ENCODE measurements at regions not wholly inside any gene's neighbourhood (a gene's known extent, or its start where the extent isn't known, plus 50 kb on each side); places are given as distances from the start of the nearest gene placed in this dataset.
A peak's percentile ranks its signal among the peaks of the same experiment; 100 is the strongest.

GRCh38 chr5:12757035-12757434, 852.8 kb upstream of the CTNND2 start:
- in situ Hi-C loops (cut with MboI; ENCODE audit: low pct_unique_long_range_greater_than_20kb in 2 of 9, low sequenced_read_pairs in 9 of 9, unreplicated experiment in 9 of 9) = no loop called here
- Histone ChIP-seq H3K27ac (no peak overlapping the region), H3K4me3 (no peak overlapping the region), H3K4me1 (replicated peaks in 1 of 2) (peaks cover 0 to 10% of the 10 kb centered on the region in 2 donors)
- no peak for ATAC-seq (replicated peaks in 6 of 8)

GRCh38 chr5:12745537-12745936, 841.3 kb upstream of the CTNND2 start:
- 0 to 100% (median 80%) methylated on average over 1 of the region's 1 CpG; no CpG with 5 or more reads in 1 of the 10 experiments for WGBS, 10 experiments
- H3K4me1 ChIP-seq (replicated peaks in 1 of 2) = no peaks in the 10 kb centered on the region
- in situ Hi-C loops (cut with MboI; ENCODE audit: low pct_unique_long_range_greater_than_20kb in 2 of 9, low sequenced_read_pairs in 9 of 9, unreplicated experiment in 9 of 9) = no loop called here
- H3K4me3 ChIP-seq = no peak overlapping the region
- H3K27ac ChIP-seq = no peak overlapping the region
- ATAC-seq (replicated peaks in 6 of 8) = no peak

- ATAC-seq (replicated peaks in 6 of 8) = no peak
- in situ Hi-C loops (cut with MboI; ENCODE audit: low pct_unique_long_range_greater_than_20kb in 2 of 9, low sequenced_read_pairs in 9 of 9, unreplicated experiment in 9 of 9) = no loop called here
- H3K4me1 ChIP-seq (replicated peaks in 1 of 2) = no peaks in the 10 kb centered on the region
- H3K4me3 ChIP-seq = no peak overlapping the region
- 5 to 97% (median 74%) methylated on average over 3 to 9 of the region's 9 CpGs; no CpG with 5 or more reads in 2 of the 10 experiments for WGBS, 10 experiments
- H3K27ac ChIP-seq = no peak overlapping the region
Measured at GRCh38 chr5:12743582-12743981, 839.3 kb upstream of the CTNND2 start.

- H3K4me1 ChIP-seq (replicated peaks in 1 of 2) = no peaks in the 10 kb centered on the region
- in situ Hi-C loops (cut with MboI; ENCODE audit: low pct_unique_long_range_greater_than_20kb in 2 of 9, low sequenced_read_pairs in 9 of 9, unreplicated experiment in 9 of 9) = no loop called here
- no peak overlapping the region for H3K4me3 ChIP-seq
- no peak overlapping the region for H3K27ac ChIP-seq
- WGBS, 10 experiments = 14 to 100% (median 71%) methylated on average over 1 of the region's 1 CpG; no CpG with 5 or more reads in 6 of the 10 experiments
- ATAC-seq (replicated peaks in 6 of 8) = no peak
Measured at GRCh38 chr5:12730354-12730753, 826.1 kb upstream of the CTNND2 start.

GRCh38 chr5:12716664-12717063, 812.4 kb upstream of the CTNND2 start:
- no peaks in the 10 kb centered on the region for H3K4me1 ChIP-seq (replicated peaks in 1 of 2)
- H3K4me3 ChIP-seq = no peak overlapping the region
- in situ Hi-C loops (cut with MboI; ENCODE audit: low pct_unique_long_range_greater_than_20kb in 2 of 9, low sequenced_read_pairs in 9 of 9, unreplicated experiment in 9 of 9) = no loop called here
- H3K27ac ChIP-seq = no peak overlapping the region
- WGBS, 10 experiments = 87% methylated on average over 3 to 4 of the region's 5 CpGs; no CpG with 5 or more reads in 8 of the 10 experiments
- ATAC-seq (replicated peaks in 6 of 8) = peak in 1 of 8 experiments; percentile 82

- no peak for ATAC-seq (replicated peaks in 6 of 8)
- Histone ChIP-seq H3K27ac (no peak overlapping the region), H3K4me1 (replicated peaks in 1 of 2) (no peaks in the 10 kb centered on the region), H3K4me3 (no peak overlapping the region)
- in situ Hi-C loops (cut with MboI; ENCODE audit: low pct_unique_long_range_greater_than_20kb in 2 of 9, low sequenced_read_pairs in 9 of 9, unreplicated experiment in 9 of 9) = no loop called here
Measured at GRCh38 chr5:12707560-12707959, 803.3 kb upstream of the CTNND2 start.

GRCh38 chr5:12704955-12705354, 800.7 kb upstream of the CTNND2 start:
- Histone ChIP-seq H3K4me3 (no peak overlapping the region), H3K4me1 (replicated peaks in 1 of 2) (no peaks in the 10 kb centered on the region), H3K27ac (no peak overlapping the region)
- in situ Hi-C loops (cut with MboI; ENCODE audit: low pct_unique_long_range_greater_than_20kb in 2 of 9, low sequenced_read_pairs in 9 of 9, unreplicated experiment in 9 of 9) = no loop called here
- WGBS, 10 experiments = 24 to 100% (median 82%) methylated on average over 1 to 2 of the region's 2 CpGs; no CpG with 5 or more reads in 2 of the 10 experiments
- ATAC-seq (replicated peaks in 6 of 8) = no peak

GRCh38 chr5:12703254-12703653, 799.0 kb upstream of the CTNND2 start:
- in situ Hi-C loops (cut with MboI; ENCODE audit: low pct_unique_long_range_greater_than_20kb in 2 of 9, low sequenced_read_pairs in 9 of 9, unreplicated experiment in 9 of 9) = no loop called here
- ATAC-seq (replicated peaks in 6 of 8) = no peak
- Histone ChIP-seq H3K4me3 (no peak overlapping the region), H3K4me1 (replicated peaks in 1 of 2) (no peaks in the 10 kb centered on the region), H3K27ac (no peak overlapping the region)
- 12 to 100% (median 80%) methylated on average over 1 of the region's 1 CpG; no CpG with 5 or more reads in 1 of the 10 experiments for WGBS, 10 experiments

- in situ Hi-C loops (cut with MboI; ENCODE audit: low pct_unique_long_range_greater_than_20kb in 2 of 9, low sequenced_read_pairs in 9 of 9, unreplicated experiment in 9 of 9) = no loop called here
- no peak overlapping the region for H3K27ac ChIP-seq
- no peak for ATAC-seq (replicated peaks in 6 of 8)
- no peaks in the 10 kb centered on the region for H3K4me1 ChIP-seq (replicated peaks in 1 of 2)
- H3K4me3 ChIP-seq = no peak overlapping the region
- 0 to 100% (median 83%) methylated on average over 1 of the region's 1 CpG; no CpG with 5 or more reads in 5 of the 10 experiments for WGBS, 10 experiments
Measured at GRCh38 chr5:12695651-12696050, 791.4 kb upstream of the CTNND2 start.

GRCh38 chr5:12691330-12691729, 787.1 kb upstream of the CTNND2 start:
- Histone ChIP-seq H3K4me3 (no peak overlapping the region), H3K4me1 (replicated peaks in 1 of 2) (no peaks in the 10 kb centered on the region), H3K27ac (no peak overlapping the region)
- in situ Hi-C loops (cut with MboI; ENCODE audit: low pct_unique_long_range_greater_than_20kb in 2 of 9, low sequenced_read_pairs in 9 of 9, unreplicated experiment in 9 of 9) = no loop called here
- 36 to 91% (median 78%) methylated on average over 3 to 9 of the region's 9 CpGs for WGBS, 10 experiments
- peak in 1 of 8 experiments; percentile 16 for ATAC-seq (replicated peaks in 6 of 8)

- ATAC-seq (replicated peaks in 6 of 8) = no peak
- no peak overlapping the region for H3K4me3 ChIP-seq
- no peaks in the 10 kb centered on the region for H3K4me1 ChIP-seq (replicated peaks in 1 of 2)
- H3K27ac ChIP-seq = no peak overlapping the region
- 22 to 80% (median 57%) methylated on average over 1 to 2 of the region's 2 CpGs; no CpG with 5 or more reads in 1 of the 10 experiments for WGBS, 10 experiments
- in situ Hi-C loops (cut with MboI; ENCODE audit: low pct_unique_long_range_greater_than_20kb in 2 of 9, low sequenced_read_pairs in 9 of 9, unreplicated experiment in 9 of 9) = no loop called here
Measured at GRCh38 chr5:12690361-12690760, 786.1 kb upstream of the CTNND2 start.

- ATAC-seq (replicated peaks in 6 of 8) = no peak
- in situ Hi-C loops (cut with MboI; ENCODE audit: low pct_unique_long_range_greater_than_20kb in 2 of 9, low sequenced_read_pairs in 9 of 9, unreplicated experiment in 9 of 9) = no loop called here
- Histone ChIP-seq H3K27ac (no peak overlapping the region), H3K4me3 (no peak overlapping the region), H3K4me1 (replicated peaks in 1 of 2) (no peaks in the 10 kb centered on the region)
- 40 to 100% (median 73%) methylated on average over 1 to 3 of the region's 3 CpGs; no CpG with 5 or more reads in 6 of the 10 experiments for WGBS, 10 experiments
Measured at GRCh38 chr5:12683249-12683648, 779.0 kb upstream of the CTNND2 start.

GRCh38 chr5:12679731-12680130, 775.5 kb upstream of the CTNND2 start:
- in situ Hi-C loops (cut with MboI; ENCODE audit: low pct_unique_long_range_greater_than_20kb in 2 of 9, low sequenced_read_pairs in 9 of 9, unreplicated experiment in 9 of 9) = no loop called here
- no peak overlapping the region for H3K4me3 ChIP-seq
- no peaks in the 10 kb centered on the region for H3K4me1 ChIP-seq (replicated peaks in 1 of 2)
- ATAC-seq (replicated peaks in 6 of 8) = no peak
- H3K27ac ChIP-seq = no peak overlapping the region

GRCh38 chr5:12675959-12676358, 771.7 kb upstream of the CTNND2 start:
- Histone ChIP-seq H3K4me1 (replicated peaks in 1 of 2) (no peaks in the 10 kb centered on the region), H3K27ac (no peak overlapping the region), H3K4me3 (no peak overlapping the region)
- 4 to 100% (median 81%) methylated on average over 2 to 5 of the region's 6 CpGs; no CpG with 5 or more reads in 1 of the 10 experiments for WGBS, 10 experiments
- in situ Hi-C loops (cut with MboI; ENCODE audit: low pct_unique_long_range_greater_than_20kb in 2 of 9, low sequenced_read_pairs in 9 of 9, unreplicated experiment in 9 of 9) = no loop called here
- no peak for ATAC-seq (replicated peaks in 6 of 8)
